ENCODE measurements at regions not wholly inside any gene's neighbourhood (a gene's known extent, or its start where the extent isn't known, plus 50 kb on each side); places are given as distances from the start of the nearest gene placed in this dataset.

- no peak overlapping the region for H3K27ac ChIP-seq
- TF ChIP-seq CTCF (conservative IDR thresholded peaks at IDR 0.05), result no peak
Measured at GRCh38 chr15:24862726-24863521, 91.9 kb upstream of the SNRPN start.

GRCh38 chr15:24865303-24865702 lies 89.5 kb upstream of the SNRPN start:
- H3K27ac ChIP-seq, result no peak overlapping the region

GRCh38 chr15:24877174-24877573 lies 77.6 kb upstream of the SNRPN start:
- 0 out of 2 replicates have a peak, but pooled peaks have one; percentile 20 for TF ChIP-seq CTCF (conservative IDR thresholded peaks at IDR 0.05)
- H3K27ac ChIP-seq, result peak overlapping the region; percentile 82

More at GRCh38 chr15:24865303-24865702, 89.5 kb upstream of the SNRPN start:
- no peak for TF ChIP-seq CTCF (conservative IDR thresholded peaks at IDR 0.05)

- TF ChIP-seq CTCF (conservative IDR thresholded peaks at IDR 0.05), result no peak
- H3K27ac ChIP-seq, result peak overlapping the region; percentile 82
Measured at GRCh38 chr15:24878153-24878552, 76.6 kb upstream of the SNRPN start.

GRCh38 chr15:24879492-24879891 lies 75.3 kb upstream of the SNRPN start:
- no peak for TF ChIP-seq CTCF (conservative IDR thresholded peaks at IDR 0.05)
- peak overlapping the region; percentile 82 for H3K27ac ChIP-seq

GRCh38 chr15:24880663-24881062 lies 74.1 kb upstream of the SNRPN start:
- TF ChIP-seq CTCF (conservative IDR thresholded peaks at IDR 0.05), result no peak
- H3K27ac ChIP-seq, result no peak overlapping the region

- no peak overlapping the region for H3K27ac ChIP-seq
- no peak for TF ChIP-seq CTCF (conservative IDR thresholded peaks at IDR 0.05)
Measured at GRCh38 chr15:24886538-24886937, 68.2 kb upstream of the SNRPN start.

All from VCaP (cell line).